COR-L47 (cell line): ENCODE measurements at regions not wholly inside any gene's neighbourhood (a gene's known extent, or its start where the extent isn't known, plus 50 kb on each side); places are given as distances from the start of the nearest gene placed in this dataset.

Experiments used
- DNase-seq: peaks from one replicate; lab custom pipeline; 2025; lab: John Stamatoyannopoulos, UW

DNA sequence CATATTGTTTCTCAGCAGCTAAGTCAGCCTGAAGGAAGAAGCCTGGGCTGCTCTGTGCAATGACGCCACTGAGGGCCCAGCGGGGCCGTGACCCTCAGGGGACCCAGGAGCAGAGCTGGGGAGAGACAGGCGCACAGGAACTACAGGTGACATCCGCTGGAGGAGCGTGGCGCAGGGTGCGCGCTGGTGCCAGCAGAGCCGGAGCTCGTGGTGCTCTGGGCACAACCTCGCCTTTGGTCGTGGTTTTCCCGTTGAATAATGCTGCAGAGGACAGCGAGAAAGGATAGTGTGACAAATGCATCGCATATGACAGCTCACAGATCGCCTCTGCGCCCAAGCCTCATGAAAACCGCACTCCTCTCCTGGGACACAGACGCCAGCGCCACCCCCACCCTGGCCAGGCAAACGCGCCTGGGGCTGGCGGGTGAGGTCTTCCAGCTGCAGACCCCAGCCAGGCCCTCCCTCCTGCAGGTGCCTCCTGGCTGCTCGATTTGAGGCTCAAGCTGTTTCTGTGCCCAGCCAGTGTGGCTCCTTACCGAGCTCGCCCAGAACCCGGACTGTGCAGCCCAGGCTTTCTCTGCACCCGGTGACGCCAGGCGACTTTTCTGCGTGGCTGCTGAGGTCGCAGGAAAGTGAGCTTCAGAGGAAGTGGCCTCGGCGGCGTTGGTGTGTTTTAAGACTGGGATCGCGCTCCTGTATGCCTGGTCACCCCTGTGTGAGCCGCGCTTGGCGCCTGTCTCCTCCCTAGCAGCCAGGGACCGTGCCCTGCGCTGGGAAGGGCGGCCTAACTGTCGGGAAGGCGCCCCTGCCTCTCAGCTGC is 583.1 kb upstream of the HS6ST1 start:
- no peak for DNase-seq

DNA sequence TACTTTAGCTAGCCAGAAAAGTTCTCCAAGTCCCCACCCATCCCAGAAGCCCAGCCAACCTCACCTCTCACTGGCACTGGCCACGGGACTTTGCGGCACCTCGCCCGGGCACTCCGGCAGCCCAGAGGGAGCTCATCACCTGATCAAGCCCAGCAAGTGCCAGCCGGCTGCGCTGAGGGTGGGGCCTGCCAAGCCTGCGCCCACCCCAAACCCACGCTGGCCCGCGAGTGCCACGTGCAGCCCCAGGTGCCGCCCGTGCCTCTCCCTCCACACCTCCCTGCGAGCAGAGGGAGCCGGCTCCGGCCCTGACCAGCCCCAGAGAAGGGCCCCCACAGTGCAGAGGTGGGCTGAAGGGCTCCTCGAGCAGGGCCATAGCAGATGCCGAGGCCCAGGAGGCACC is 585.0 kb upstream of the HS6ST1 start:
- DNase-seq = no peak

DNA sequence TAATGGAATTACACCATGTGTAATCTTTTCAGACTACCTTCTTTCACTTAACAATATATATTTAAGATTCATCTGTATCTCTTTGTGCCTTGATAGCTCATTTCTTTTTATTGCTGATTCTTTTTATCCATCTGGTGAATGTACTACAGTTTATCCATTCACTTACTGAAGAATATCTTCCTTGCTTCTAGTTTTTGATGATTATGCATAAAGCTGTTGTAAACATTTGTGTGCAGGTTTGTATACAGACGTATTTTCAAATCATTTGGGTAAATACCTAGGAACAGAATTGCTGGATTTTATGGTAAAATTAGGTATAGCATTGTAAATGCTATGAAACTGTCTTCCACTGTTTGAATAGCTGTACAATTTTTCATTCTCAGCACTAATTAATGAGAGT is 592.6 kb upstream of the HS6ST1 start:
- DNase-seq = no peak

GRCh38 chr2:128914320-128914719 is 595.7 kb upstream of the HS6ST1 start:
- DNase-seq = no peak

- DNase-seq = no peak
These were observed 603.1 kb upstream of the HS6ST1 start for GRCh38 chr2:128921751-128922150.

DNA sequence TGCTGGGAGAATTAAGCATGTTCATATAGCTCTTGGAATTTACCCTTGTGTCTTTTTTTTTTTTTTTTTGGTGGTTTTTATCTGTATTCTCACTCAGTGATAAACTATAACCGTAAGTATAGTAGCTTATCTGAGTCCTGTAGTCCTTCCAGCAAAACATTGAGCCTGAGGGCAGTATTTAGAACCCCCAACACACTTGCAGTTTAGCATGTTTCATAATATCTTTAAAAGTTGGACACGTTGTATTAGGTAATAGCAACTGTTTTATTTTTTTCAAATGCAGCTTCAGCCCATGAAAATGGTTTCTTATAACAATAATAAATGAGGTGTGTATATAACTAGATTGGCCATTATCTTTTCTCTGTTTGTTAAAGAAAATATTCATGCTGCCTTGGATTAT is 603.5 kb upstream of the HS6ST1 start:
- no peak for DNase-seq

DNA sequence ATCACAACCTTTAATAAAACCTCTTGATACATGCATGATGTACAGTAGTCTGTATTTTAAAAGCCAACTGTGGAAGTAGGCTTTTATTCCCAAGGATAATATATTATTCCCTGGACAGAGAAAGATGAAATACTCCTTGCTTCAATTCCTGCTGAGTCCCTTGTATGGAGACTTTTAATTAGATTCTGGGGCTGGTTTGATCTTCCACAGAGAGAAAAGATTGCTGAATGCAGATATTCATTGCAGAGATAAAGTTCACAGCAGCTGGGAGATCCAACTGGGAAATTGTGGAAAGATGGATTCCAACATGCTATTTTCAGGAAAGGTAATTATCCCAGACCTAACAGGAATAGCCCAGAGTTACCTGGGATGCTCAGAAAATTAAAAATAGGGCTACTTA is 607.0 kb upstream of the HS6ST1 start:
- no peak for DNase-seq

- no peak for DNase-seq
These were observed 611.4 kb upstream of the HS6ST1 start for GRCh38 chr2:128930101-128930500.

GRCh38 chr2:128940378-128940777 is 621.7 kb upstream of the HS6ST1 start:
- DNase-seq = no peak

GRCh38 chr2:128941751-128942150 is 623.1 kb upstream of the HS6ST1 start:
- DNase-seq = no peak

- DNase-seq = no peak
These were observed 630.7 kb upstream of the HS6ST1 start for GRCh38 chr2:128949360-128949759.

DNA sequence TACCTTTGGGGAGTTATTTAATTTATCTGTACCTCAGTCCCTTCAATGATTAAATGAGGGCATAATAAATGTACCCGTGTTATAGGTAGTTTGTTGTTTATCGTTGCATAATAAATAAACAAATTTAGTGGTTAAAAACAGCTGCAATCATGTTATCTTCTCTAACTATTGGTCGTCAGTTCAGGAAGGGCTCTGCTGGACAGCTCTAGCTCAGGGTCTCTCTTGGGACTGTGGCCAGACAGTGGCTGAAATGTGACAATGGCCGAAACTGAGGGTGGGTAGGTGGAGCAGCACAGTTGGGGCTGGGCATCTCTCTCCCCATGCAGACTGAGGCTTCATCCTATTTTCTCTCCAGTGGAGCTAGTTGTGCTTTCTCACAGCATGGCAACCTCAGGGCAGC is 632.1 kb upstream of the HS6ST1 start:
- DNase-seq = no peak

- DNase-seq = no peak
These were observed 639.6 kb upstream of the HS6ST1 start for GRCh38 chr2:128958241-128958640.

GRCh38 chr2:128967646-128968045 is 649.0 kb upstream of the HS6ST1 start:
- no peak for DNase-seq

DNA sequence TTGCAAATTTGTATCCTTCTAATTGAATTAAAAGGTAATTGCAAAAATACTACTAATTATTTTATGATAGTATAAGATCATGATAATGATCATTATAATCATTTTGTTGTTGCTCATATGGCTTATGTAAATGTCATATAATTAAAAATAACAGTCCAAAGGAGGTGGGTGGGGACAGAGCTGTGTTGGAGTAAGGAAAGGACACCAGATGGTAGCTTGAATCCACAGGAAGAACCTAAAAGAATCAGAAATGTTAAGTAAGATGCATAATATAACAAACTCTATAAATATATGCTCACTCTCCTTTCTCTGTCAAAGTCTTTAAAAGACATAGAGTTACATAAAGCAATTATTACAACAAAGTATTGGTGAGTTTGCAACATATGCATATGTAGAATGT is 650.7 kb upstream of the HS6ST1 start:
- DNase-seq = no peak

DNA sequence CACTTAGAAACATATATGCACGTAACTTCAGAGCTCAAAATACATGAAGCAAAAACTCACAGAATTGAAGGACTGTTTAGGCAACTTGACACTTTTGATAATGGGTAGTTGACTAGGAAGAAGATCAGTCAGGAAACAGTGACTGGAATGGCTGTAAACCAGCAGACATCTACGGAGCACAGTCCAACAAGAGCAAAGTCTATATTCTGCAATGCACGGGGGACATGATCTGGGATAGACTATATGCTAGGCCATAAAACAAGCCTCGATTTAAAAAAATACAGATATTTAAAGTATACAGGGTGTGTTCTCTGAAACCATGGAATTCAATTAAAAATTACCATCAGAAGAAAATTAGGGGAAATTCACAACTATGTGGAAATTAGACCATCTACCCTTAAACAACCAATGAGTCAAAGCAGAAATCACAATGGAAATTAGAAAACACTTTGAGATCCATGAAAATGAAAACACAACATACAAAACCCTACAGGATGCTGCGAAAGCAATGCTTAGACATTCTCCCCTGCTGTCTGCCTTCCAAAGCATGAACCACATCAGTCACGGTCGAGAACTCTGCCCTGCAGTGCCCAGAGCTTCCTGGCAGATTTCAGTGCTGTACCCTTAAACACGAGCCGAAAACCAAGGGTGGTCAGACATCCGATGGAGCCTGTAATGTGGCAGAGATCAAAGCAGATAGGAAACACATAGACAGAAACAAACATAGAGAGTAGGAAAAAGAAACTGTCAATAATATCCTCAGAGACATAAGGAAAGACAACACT is 651.9 kb upstream of the HS6ST1 start:
- DNase-seq = no peak

DNA sequence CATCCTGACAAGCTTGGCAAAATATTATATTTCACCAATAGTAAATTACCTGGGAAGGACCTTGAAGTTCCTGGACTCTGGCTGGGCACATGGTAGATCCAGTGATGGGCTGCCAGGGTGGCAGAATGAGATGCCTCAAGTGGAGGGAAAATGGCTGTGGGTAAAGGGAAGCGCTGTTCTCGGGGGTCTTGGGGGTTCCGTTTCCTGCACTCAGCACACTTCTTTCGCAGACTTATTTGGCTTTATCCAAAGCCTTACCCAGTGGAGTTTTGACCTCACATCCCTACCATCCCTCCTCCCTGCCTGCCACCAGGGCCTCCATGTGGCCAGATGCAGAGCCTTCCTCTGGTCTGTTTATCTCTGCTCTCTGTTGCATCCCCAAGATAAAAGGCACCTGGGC is 654.9 kb upstream of the HS6ST1 start:
- no peak for DNase-seq

- no peak for DNase-seq
These were observed 659.5 kb upstream of the HS6ST1 start for GRCh38 chr2:128978212-128978611.

- DNase-seq = no peak
These were observed 660.5 kb upstream of the HS6ST1 start for GRCh38 chr2:128979182-128979581.

DNA sequence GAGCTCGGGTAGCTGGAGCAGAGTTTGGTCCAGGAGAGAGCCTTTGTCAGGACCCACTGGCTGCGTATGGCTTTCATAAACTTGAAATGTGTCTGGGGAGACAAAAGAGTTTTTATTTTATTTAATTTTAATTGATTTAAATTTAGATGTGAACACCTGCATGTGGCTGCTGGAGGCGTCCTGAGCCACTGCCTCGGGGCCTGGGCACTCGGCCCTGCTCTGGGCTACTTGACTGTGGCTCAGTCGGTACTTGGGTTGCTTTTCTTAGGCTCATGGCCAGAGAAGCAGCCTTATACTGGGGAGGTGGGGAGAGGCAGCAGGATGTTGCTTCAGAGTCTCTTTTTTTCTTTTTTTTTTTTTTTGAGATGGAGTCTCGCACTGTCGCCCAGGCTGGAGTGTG is 661.8 kb upstream of the HS6ST1 start:
- DNase-seq = no peak

DNA sequence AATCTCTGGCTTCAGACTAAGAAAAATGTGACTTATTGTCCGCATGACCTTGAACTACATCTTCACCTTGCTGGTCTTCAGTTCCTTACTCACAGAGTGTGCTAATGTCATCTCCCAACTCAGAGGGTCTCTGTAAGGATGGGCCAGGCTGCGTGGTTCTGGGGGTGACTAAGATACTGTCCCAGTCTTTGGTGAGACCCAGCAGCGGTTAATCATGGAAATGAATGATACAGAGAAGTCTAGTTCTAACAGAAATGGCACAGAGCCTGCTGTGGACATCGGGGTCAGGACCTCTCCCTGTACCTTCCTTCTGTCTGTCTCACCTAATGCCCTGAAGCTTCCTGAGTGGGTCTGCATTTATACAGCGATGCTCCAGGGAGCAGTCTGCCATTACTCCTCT is 662.7 kb upstream of the HS6ST1 start:
- DNase-seq = no peak

DNA sequence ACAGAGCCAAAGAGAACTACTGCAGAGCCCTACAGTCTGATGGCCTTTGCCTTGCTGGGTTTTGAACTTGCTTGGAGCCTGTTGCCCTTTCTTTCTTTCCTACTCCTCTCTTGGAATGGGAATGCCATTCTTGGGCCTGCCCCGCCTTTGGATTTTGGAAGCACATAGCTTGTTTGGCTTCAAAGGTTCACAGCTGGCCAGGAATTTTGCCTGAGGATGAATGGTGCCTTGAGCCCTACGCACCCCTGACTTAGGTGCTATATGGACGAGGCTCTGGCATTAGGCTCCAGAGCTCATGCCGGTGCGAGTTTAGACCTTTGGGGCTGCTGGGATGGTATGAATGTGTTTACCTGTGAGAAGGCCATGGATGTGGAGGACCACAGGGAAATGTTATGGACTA is 663.3 kb upstream of the HS6ST1 start:
- no peak for DNase-seq

GRCh38 chr2:128982670-128983069 is 664.0 kb upstream of the HS6ST1 start:
- DNase-seq = no peak

DNA sequence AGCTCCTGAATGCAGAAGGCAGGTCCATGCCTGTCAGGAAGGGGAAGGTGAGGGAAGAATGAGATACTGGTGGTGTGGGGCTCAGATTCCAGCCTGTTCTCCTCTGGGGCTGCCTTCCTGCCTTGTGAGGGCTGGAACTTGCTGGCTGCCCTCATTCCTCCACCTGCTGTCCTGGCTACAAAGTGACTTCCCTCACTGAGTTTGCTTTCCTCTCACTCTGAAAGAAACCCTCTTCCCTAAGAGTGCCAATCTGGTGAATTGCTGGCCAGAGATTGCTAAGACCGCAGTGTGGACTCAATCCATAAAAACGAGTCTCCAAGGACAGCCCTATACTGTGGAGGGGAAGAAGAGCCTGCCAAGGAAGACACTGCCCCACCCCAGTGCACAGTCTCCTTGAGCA is 664.4 kb upstream of the HS6ST1 start:
- no peak for DNase-seq
